GM23338 (cell line): ENCODE measurements at regions not wholly inside any gene's neighbourhood (a gene's known extent, or its start where the extent isn't known, plus 50 kb on each side); places are given as distances from the start of the nearest gene placed in this dataset.
A peak's percentile ranks its signal among the peaks of the same experiment; 100 is the strongest.

Source experiments
- ATAC-seq: fragments of 200-7000 bp; cut with Tn5 transposase; 3 replicates; pipeline ENCODE4 v1.9.1; 2020
- DNase-seq: peaks from one replicate; pipeline ENCODE4 v3.0.0-alpha.2; 2015; ENCODE audit warnings: low spot score
- H2AFZ ChIP-seq: fragments of 200-600 bp; sonication (generic); 2 replicates; pipeline ENCODE4 v1.8.0; 2016; ENCODE audit warnings: antibody characterized with exemption, mild to moderate bottlenecking, moderate library complexity
- H3F3A ChIP-seq: fragments of 200-600 bp; sonication (generic); replicated peaks from 2 replicates; pipeline ENCODE4 v1.8.0; 2017; ENCODE audit warnings: antibody characterized with exemption, mixed run types, low read depth
- H3K27ac ChIP-seq: fragments of 200-600 bp; sonication (generic); 2 replicates; pipeline ENCODE4 v1.6.1; 2016; ENCODE audit warnings: low read depth
- H3K27me3 ChIP-seq: fragments of 200-600 bp; sonication (generic); 2 replicates; pipeline ENCODE4 v1.8.0; 2016; ENCODE audit warnings: mild to moderate bottlenecking, mixed run types, moderate library complexity; ENCODE audit not compliant: insufficient read depth
- H3K36me3 ChIP-seq: fragments of 200-600 bp; sonication (generic); 2 replicates; pipeline ENCODE4 v1.8.0; 2016; ENCODE audit warnings: mild to moderate bottlenecking; ENCODE audit not compliant: insufficient read depth
- H3K4me1 ChIP-seq: fragments of 200-600 bp; sonication (generic); 2 replicates; pipeline ENCODE4 v1.8.0; 2016; ENCODE audit warnings: mild to moderate bottlenecking, moderate library complexity; ENCODE audit not compliant: insufficient read depth
- H3K4me2 ChIP-seq: fragments of 200-600 bp; sonication (generic); 2 replicates; pipeline ENCODE4 v1.7.1; 2017; ENCODE audit warnings: mixed run types
- H3K4me3 ChIP-seq: fragments of 200-600 bp; sonication (generic); 2 replicates; pipeline ENCODE4 v1.6.1; 2016; ENCODE audit warnings: mixed run types
- H3K79me2 ChIP-seq: fragments of 200-600 bp; sonication (generic); replicated peaks from 2 replicates; pipeline ENCODE4 v1.8.0; 2017; ENCODE audit warnings: mild to moderate bottlenecking; ENCODE audit not compliant: insufficient read depth
- H3K9me2 ChIP-seq: fragments of 200-600 bp; sonication (generic); 2 replicates; pipeline ENCODE4 v1.8.0; 2017; ENCODE audit not compliant: insufficient read depth
- H4K20me1 ChIP-seq: fragments of 200-600 bp; sonication (generic); replicated peaks from 2 replicates; pipeline ENCODE4 v1.8.0; 2017; ENCODE audit warnings: mild to moderate bottlenecking; ENCODE audit not compliant: insufficient read depth
- H3K27ac Mint-ChIP-seq: 2 replicates; pipeline ENCODE4 v1.8.0; 2020; ENCODE audit warnings: inconsistent platforms, mild to moderate bottlenecking, moderate library complexity, mixed read lengths
- H3K27me3 Mint-ChIP-seq: 3 replicates; pipeline ENCODE4 v1.8.0; 2022; ENCODE audit warnings: low read depth, mild to moderate bottlenecking, moderate library complexity, mixed read lengths, inconsistent platforms; ENCODE audit not compliant: insufficient read depth, poor library complexity
- H3K36me3 Mint-ChIP-seq: 3 replicates; pipeline ENCODE4 v1.8.0; 2021; ENCODE audit warnings: low read depth, mild to moderate bottlenecking, inconsistent platforms, moderate library complexity, mixed read lengths
- H3K4me1 Mint-ChIP-seq: 3 replicates; pipeline ENCODE4 v1.8.0; 2020; ENCODE audit warnings: mild to moderate bottlenecking, inconsistent platforms, mixed read lengths
- H3K4me3 Mint-ChIP-seq: 3 replicates; pipeline ENCODE4 v1.8.0; 2021; ENCODE audit warnings: moderate library complexity, mild to moderate bottlenecking, inconsistent platforms, mixed read lengths
- H3K9me3 Mint-ChIP-seq: 3 replicates; pipeline ENCODE4 v1.8.0; 2020; ENCODE audit warnings: moderate library complexity, mild to moderate bottlenecking, inconsistent platforms, mixed read lengths
- CREB1 ChIP-seq: fragments of 250-450 bp; sonication (Bioruptor Pico); IDR thresholded peaks from 2 replicates; pipeline ENCODE4 v1.5.0; 2020; ENCODE audit warnings: low read depth, mild to moderate bottlenecking, moderate library complexity
- ETS1 ChIP-seq: IDR thresholded peaks from 2 replicates; pipeline ENCODE4 v1.6.1; 2016; ENCODE audit warnings: antibody characterized with exemption
- EZH2 ChIP-seq: fragments of 200-600 bp; sonication (generic); IDR thresholded peaks from one replicate; pipeline ENCODE4 v1.8.0; 2017; ENCODE audit warnings: antibody characterized with exemption, mild to moderate bottlenecking, low read depth; ENCODE audit not compliant: unreplicated experiment
- EZH2phosphoT487 ChIP-seq: fragments of 200-600 bp; sonication (generic); IDR thresholded peaks from one replicate; pipeline ENCODE4 v1.8.1; 2018; ENCODE audit warnings: antibody characterized with exemption; ENCODE audit not compliant: unreplicated experiment
- JUNB ChIP-seq: IDR thresholded peaks from one replicate; pipeline ENCODE4 v1.6.1; 2016; ENCODE audit warnings: antibody characterized with exemption; ENCODE audit not compliant: unreplicated experiment
- NANOG ChIP-seq: IDR thresholded peaks from 2 replicates; pipeline ENCODE4 v1.6.1; 2016; ENCODE audit warnings: antibody characterized with exemption, borderline replicate concordance
- POLR2AphosphoS5 ChIP-seq: IDR thresholded peaks from 2 replicates; pipeline ENCODE4 v1.6.1; 2016; ENCODE audit warnings: antibody characterized with exemption, low read depth
- STAT1 ChIP-seq: IDR thresholded peaks from one replicate; pipeline ENCODE4 v1.6.1; 2016; ENCODE audit warnings: antibody characterized with exemption; ENCODE audit not compliant: unreplicated experiment
- ZNF114 ChIP-seq: fragments of 250-450 bp; sonication (Bioruptor Pico); IDR thresholded peaks from 2 replicates; pipeline ENCODE4 v1.5.0; 2020; ENCODE audit warnings: mild to moderate bottlenecking, moderate library complexity
- ZNF331 ChIP-seq: fragments of 250-450 bp; sonication (Bioruptor Pico); IDR thresholded peaks from 2 replicates; pipeline ENCODE4 v1.5.0; 2020; ENCODE audit warnings: low read depth, mild to moderate bottlenecking, moderate library complexity
- TF ChIP-seq, protein P1 (sequence below): IDR thresholded peaks from one replicate; pipeline ENCODE4 v1.6.1; 2018; ENCODE audit warnings: antibody characterized with exemption; ENCODE audit not compliant: unreplicated experiment
- TF ChIP-seq, protein P2 (sequence below): fragments of 250-450 bp; sonication (Bioruptor Pico); IDR thresholded peaks from 2 replicates; pipeline ENCODE4 v1.5.0; 2020; ENCODE audit warnings: mild to moderate bottlenecking, moderate library complexity
- TF ChIP-seq, protein P3 (sequence below), 2 experiments: fragments of 200-600 bp in 1 of 2; sonication (generic) in 1 of 2; conservative IDR thresholded peaks; 2 replicates each; pipeline versions ENCODE4 v1.5.1 to v1.6.1; 2016 to 2017; ENCODE audit warnings: antibody characterized with exemption in 2 of 2, low read depth in 2 of 2, mild to moderate bottlenecking in 2 of 2, moderate library complexity in 1 of 2

DNA sequence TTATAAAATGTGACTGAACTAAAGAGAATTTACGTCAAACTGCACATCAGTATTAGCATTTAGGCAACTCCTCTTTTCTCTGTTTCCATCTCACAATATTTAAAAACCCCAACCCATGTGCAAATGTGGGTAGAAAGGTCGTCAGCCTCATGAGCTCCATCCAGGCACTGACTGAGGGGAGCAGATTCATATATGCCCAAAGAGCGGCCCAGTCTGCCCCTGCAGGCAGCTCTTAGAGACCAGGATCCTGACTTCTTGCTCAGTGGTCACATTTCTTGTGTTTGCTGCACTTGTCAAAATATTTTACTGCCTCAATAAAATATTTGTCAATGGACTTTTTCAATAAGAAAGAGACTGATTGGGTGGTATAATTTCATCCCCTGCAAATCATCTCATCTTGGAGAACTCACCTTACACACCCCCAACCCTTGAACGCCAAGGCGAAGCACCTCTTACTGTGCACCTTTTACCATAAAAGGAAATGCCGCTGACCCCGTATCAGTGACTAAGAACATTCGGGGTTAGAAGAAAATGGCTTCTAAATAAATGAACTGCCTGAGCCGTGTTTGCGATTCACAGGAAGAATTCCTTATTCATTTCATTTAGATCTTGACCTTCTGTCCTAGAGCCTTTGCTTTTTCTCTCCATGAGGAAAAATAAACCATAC is 418.8 kb downstream of the BCL11B start:
- peak; percentile 17 for DNase-seq
- no peaks in the 10 kb centered on the region for H3K27me3 ChIP-seq
- H3K4me1 ChIP-seq, result peaks cover 3% of the 10 kb centered on the region; the same call in 1 of the 2 replicates
- H3K36me3 ChIP-seq, result no peaks in the 10 kb centered on the region; the same call in 1 of the 2 replicates
- peaks cover 10% of the 10 kb centered on the region for H3K4me1 Mint-ChIP-seq
- H3K4me2 ChIP-seq, result no peak overlapping the region
- no peaks in the 10 kb centered on the region for H3K79me2 ChIP-seq
- TF ChIP-seq ZNF331 (CRISPR knock-in tag), result no peak
- TF ChIP-seq, protein P1, sequence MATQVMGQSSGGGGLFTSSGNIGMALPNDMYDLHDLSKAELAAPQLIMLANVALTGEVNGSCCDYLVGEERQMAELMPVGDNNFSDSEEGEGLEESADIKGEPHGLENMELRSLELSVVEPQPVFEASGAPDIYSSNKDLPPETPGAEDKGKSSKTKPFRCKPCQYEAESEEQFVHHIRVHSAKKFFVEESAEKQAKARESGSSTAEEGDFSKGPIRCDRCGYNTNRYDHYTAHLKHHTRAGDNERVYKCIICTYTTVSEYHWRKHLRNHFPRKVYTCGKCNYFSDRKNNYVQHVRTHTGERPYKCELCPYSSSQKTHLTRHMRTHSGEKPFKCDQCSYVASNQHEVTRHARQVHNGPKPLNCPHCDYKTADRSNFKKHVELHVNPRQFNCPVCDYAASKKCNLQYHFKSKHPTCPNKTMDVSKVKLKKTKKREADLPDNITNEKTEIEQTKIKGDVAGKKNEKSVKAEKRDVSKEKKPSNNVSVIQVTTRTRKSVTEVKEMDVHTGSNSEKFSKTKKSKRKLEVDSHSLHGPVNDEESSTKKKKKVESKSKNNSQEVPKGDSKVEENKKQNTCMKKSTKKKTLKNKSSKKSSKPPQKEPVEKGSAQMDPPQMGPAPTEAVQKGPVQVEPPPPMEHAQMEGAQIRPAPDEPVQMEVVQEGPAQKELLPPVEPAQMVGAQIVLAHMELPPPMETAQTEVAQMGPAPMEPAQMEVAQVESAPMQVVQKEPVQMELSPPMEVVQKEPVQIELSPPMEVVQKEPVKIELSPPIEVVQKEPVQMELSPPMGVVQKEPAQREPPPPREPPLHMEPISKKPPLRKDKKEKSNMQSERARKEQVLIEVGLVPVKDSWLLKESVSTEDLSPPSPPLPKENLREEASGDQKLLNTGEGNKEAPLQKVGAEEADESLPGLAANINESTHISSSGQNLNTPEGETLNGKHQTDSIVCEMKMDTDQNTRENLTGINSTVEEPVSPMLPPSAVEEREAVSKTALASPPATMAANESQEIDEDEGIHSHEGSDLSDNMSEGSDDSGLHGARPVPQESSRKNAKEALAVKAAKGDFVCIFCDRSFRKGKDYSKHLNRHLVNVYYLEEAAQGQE, result no peak
- TF ChIP-seq ETS1, result no peak
- TF ChIP-seq, protein P2, sequence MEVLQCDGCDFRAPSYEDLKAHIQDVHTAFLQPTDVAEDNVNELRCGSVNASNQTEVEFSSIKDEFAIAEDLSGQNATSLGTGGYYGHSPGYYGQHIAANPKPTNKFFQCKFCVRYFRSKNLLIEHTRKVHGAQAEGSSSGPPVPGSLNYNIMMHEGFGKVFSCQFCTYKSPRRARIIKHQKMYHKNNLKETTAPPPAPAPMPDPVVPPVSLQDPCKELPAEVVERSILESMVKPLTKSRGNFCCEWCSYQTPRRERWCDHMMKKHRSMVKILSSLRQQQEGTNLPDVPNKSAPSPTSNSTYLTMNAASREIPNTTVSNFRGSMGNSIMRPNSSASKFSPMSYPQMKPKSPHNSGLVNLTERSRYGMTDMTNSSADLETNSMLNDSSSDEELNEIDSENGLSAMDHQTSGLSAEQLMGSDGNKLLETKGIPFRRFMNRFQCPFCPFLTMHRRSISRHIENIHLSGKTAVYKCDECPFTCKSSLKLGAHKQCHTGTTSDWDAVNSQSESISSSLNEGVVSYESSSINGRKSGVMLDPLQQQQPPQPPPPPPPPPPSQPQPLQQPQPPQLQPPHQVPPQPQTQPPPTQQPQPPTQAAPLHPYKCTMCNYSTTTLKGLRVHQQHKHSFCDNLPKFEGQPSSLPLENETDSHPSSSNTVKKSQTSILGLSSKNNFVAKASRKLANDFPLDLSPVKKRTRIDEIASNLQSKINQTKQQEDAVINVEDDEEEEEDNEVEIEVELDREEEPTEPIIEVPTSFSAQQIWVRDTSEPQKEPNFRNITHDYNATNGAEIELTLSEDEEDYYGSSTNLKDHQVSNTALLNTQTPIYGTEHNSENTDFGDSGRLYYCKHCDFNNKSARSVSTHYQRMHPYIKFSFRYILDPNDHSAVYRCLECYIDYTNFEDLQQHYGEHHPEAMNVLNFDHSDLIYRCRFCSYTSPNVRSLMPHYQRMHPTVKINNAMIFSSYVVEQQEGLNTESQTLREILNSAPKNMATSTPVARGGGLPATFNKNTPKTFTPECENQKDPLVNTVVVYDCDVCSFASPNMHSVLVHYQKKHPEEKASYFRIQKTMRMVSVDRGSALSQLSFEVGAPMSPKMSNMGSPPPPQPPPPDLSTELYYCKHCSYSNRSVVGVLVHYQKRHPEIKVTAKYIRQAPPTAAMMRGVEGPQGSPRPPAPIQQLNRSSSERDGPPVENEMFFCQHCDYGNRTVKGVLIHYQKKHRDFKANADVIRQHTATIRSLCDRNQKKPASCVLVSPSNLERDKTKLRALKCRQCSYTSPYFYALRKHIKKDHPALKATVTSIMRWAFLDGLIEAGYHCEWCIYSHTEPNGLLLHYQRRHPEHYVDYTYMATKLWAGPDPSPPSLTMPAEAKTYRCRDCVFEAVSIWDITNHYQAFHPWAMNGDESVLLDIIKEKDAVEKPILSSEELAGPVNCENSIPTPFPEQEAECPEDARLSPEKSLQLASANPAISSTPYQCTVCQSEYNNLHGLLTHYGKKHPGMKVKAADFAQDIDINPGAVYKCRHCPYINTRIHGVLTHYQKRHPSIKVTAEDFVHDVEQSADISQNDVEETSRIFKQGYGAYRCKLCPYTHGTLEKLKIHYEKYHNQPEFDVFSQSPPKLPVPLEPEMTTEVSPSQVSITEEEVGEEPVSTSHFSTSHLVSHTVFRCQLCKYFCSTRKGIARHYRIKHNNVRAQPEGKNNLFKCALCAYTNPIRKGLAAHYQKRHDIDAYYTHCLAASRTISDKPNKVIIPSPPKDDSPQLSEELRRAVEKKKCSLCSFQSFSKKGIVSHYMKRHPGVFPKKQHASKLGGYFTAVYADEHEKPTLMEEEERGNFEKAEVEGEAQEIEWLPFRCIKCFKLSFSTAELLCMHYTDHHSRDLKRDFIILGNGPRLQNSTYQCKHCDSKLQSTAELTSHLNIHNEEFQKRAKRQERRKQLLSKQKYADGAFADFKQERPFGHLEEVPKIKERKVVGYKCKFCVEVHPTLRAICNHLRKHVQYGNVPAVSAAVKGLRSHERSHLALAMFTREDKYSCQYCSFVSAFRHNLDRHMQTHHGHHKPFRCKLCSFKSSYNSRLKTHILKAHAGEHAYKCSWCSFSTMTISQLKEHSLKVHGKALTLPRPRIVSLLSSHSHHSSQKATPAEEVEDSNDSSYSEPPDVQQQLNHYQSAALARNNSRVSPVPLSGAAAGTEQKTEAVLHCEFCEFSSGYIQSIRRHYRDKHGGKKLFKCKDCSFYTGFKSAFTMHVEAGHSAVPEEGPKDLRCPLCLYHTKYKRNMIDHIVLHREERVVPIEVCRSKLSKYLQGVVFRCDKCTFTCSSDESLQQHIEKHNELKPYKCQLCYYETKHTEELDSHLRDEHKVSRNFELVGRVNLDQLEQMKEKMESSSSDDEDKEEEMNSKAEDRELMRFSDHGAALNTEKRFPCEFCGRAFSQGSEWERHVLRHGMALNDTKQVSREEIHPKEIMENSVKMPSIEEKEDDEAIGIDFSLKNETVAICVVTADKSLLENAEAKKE (CRISPR knock-in tag), result no peak
- no peak for TF ChIP-seq JUNB
- no peak for TF ChIP-seq EZH2
- no peak for TF ChIP-seq NANOG
- no peak for TF ChIP-seq EZH2phosphoT487
- TF ChIP-seq POLR2AphosphoS5, result no peak
- TF ChIP-seq, protein P3, sequence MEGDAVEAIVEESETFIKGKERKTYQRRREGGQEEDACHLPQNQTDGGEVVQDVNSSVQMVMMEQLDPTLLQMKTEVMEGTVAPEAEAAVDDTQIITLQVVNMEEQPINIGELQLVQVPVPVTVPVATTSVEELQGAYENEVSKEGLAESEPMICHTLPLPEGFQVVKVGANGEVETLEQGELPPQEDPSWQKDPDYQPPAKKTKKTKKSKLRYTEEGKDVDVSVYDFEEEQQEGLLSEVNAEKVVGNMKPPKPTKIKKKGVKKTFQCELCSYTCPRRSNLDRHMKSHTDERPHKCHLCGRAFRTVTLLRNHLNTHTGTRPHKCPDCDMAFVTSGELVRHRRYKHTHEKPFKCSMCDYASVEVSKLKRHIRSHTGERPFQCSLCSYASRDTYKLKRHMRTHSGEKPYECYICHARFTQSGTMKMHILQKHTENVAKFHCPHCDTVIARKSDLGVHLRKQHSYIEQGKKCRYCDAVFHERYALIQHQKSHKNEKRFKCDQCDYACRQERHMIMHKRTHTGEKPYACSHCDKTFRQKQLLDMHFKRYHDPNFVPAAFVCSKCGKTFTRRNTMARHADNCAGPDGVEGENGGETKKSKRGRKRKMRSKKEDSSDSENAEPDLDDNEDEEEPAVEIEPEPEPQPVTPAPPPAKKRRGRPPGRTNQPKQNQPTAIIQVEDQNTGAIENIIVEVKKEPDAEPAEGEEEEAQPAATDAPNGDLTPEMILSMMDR (conservative IDR thresholded peaks at IDR 0.05; ENCODE audit: low read depth in 2 of 2), result no peak
- TF ChIP-seq CREB1 (CRISPR knock-in tag), result no peak
- no peak for TF ChIP-seq STAT1
- TF ChIP-seq ZNF114 (CRISPR knock-in tag), result no peak
- peaks cover 6% of the 10 kb centered on the region for H3K27me3 Mint-ChIP-seq
- H3K9me3 Mint-ChIP-seq, result peaks cover 3% of the 10 kb centered on the region; the same call in 1 of the 3 replicates
- H3K4me3 Mint-ChIP-seq, result no peak overlapping the region
- no peaks in the 10 kb centered on the region for H3K9me2 ChIP-seq
- no peak overlapping the region; the same call in 1 of the 2 replicates for H3K27ac Mint-ChIP-seq
- H2AFZ ChIP-seq, result peak overlapping the region; percentile 84; the same call in 1 of the 2 replicates
- no peaks in the 10 kb centered on the region for H4K20me1 ChIP-seq
- no peak overlapping the region for H3K27ac ChIP-seq
- ATAC-seq, result peak; percentile 68
- no peak overlapping the region for H3K4me3 ChIP-seq
- H3F3A ChIP-seq, result no peaks in the 10 kb centered on the region
- H3K36me3 Mint-ChIP-seq, result no peaks in the 10 kb centered on the region; the same call in 2 of the 3 replicates
